GM12872 (cell line): ENCODE measurements at regions not wholly inside any gene's neighbourhood (a gene's known extent, or its start where the extent isn't known, plus 50 kb on each side); places are given as distances from the start of the nearest gene placed in this dataset.

Experiments used
- TF ChIP-seq, protein P1 (sequence below): IDR thresholded peaks from 3 replicates; pipeline ENCODE4 v1.5.1; 2011; ENCODE audit warnings: low read depth, mild to moderate bottlenecking, low read length, moderate library complexity; ENCODE audit not compliant: insufficient read depth

DNA sequence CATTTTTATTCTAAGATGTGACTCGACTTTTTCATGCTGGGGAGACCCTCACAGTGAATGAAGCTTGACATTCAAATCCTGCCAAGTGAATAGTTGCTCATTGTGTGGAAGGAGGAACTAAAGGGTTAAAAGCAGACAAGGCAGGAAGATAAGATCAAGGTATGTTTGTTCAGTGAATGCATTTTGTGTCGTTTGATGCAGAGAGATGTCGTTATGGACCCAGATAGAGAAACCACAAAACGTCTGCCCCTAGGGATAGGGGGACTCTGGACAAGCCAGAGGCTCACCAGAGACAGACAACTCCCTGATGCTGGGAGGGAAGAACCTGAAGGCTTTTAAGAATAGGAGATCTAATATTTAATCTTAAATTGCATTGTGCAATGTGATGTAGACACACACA, 72.5 kb upstream of the MYL2 start:
- TF ChIP-seq, protein P1, sequence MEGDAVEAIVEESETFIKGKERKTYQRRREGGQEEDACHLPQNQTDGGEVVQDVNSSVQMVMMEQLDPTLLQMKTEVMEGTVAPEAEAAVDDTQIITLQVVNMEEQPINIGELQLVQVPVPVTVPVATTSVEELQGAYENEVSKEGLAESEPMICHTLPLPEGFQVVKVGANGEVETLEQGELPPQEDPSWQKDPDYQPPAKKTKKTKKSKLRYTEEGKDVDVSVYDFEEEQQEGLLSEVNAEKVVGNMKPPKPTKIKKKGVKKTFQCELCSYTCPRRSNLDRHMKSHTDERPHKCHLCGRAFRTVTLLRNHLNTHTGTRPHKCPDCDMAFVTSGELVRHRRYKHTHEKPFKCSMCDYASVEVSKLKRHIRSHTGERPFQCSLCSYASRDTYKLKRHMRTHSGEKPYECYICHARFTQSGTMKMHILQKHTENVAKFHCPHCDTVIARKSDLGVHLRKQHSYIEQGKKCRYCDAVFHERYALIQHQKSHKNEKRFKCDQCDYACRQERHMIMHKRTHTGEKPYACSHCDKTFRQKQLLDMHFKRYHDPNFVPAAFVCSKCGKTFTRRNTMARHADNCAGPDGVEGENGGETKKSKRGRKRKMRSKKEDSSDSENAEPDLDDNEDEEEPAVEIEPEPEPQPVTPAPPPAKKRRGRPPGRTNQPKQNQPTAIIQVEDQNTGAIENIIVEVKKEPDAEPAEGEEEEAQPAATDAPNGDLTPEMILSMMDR, result no peak

DNA sequence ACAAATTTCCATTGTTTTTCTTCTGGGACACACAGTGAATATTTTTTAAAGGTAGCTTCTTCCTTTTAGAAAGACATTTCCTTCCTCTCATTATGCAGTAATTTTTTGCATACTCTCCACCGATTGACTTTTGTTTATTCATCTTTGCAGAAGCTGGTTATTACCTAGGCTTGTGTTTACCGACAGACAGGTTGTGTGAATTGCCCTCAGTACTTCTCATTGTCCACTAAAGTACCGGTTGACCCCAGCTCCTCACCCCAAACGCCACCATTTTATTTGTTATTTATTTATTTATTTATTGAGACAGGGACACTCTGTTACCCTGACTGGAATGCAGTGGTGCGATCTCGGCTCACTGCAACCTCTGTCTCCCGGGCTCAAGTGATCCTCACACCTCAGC, 63.4 kb upstream of the MYL2 start:
- TF ChIP-seq, protein P1, result no peak

- TF ChIP-seq, protein P1, result no peak
Measured at GRCh38 chr12:110972866-110973265, 52.5 kb upstream of the MYL2 start.

GRCh38 chr12:110971936-110972335, 51.6 kb upstream of the MYL2 start:
- TF ChIP-seq, protein P1, result no peak

- TF ChIP-seq, protein P1, result no peak
Measured at GRCh38 chr12:110971189-110971920, 51.0 kb upstream of the MYL2 start.
